ENCODE measurements at regions not wholly inside any gene's neighbourhood (a gene's known extent, or its start where the extent isn't known, plus 50 kb on each side); places are given as distances from the start of the nearest gene placed in this dataset.

DNA sequence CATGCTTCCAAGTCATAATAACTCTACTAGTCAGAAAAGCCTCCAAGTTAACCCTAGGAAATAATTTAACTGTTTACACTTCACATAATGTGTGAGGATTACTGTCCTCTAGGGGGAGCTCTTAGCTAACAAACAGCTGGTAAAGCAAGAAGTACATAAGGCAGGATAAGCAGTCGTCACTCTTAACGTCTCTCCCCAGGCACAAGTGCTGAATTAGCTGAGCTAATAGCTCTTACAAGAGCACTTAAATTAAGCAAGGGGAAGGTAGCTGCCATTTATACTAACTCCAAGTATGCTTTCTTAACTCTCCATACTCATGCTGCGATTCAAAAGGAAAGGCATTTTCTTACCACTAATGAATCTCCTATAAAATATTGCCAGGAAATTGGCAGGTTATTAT lies 79.3 kb upstream of the TSPAN11 start:
- peaks cover 5 to 16% of the 10 kb centered on the region in 2 donors for H3K4me1 ChIP-seq (ENCODE audit: control insufficient read depth in 2 of 2, insufficient read depth in 2 of 2, low read length in 2 of 2)
- intact Hi-C loops (cut with micrococcal nuclease), result loop anchor here (1.0 to 5.0 kb wide), 3 partner anchors 92 to 555 kb away; no protein-coding TSS in a partner anchor
- WGBS (ENCODE audit: insufficient coverage), result 0% methylated on average over 2 of the region's 3 CpGs
- no peak overlapping the region for H3K4me2 ChIP-seq (replicated peaks; ENCODE audit: low read depth, low read length, poor library complexity, severe bottlenecking)
- H3K27ac ChIP-seq (ENCODE audit: low read length in 2 of 2), result no peak overlapping the region
- Mint-ChIP-seq H3K4me1 (peaks cover 10% of the 10 kb centered on the region), H3K27me3 (peaks cover 8% of the 10 kb centered on the region), H3K27ac (no peak overlapping the region), H3K4me3 (no peak overlapping the region), H3K9me3 (ENCODE audit: insufficient read depth) (no peaks in the 10 kb centered on the region)
- no peaks in the 10 kb centered on the region for H4K20me1 ChIP-seq (ENCODE audit: control insufficient read depth, insufficient read depth, low read length, poor library complexity, severe bottlenecking)
- peak; percentile 71 for DNase-seq
- H2AFZ ChIP-seq (ENCODE audit: insufficient read depth, low read depth, low read length, poor library complexity, severe bottlenecking), result no peak overlapping the region
- CTCF ChIA-PET, result interaction anchor here (0.8 to 3.4 kb wide), 11 partner anchors 17 to 1327 kb away, joined by 3 to 50 read pairs (median 4); partner anchors contain the start of gene CAPRIN2
- no peak for TF ChIP-seq EZH2 (IDR thresholded peaks at IDR 0.05; ENCODE audit: borderline replicate concordance, insufficient read depth, low read depth, low read length, poor library complexity, severe bottlenecking)
- TF ChIP-seq, protein P1, sequence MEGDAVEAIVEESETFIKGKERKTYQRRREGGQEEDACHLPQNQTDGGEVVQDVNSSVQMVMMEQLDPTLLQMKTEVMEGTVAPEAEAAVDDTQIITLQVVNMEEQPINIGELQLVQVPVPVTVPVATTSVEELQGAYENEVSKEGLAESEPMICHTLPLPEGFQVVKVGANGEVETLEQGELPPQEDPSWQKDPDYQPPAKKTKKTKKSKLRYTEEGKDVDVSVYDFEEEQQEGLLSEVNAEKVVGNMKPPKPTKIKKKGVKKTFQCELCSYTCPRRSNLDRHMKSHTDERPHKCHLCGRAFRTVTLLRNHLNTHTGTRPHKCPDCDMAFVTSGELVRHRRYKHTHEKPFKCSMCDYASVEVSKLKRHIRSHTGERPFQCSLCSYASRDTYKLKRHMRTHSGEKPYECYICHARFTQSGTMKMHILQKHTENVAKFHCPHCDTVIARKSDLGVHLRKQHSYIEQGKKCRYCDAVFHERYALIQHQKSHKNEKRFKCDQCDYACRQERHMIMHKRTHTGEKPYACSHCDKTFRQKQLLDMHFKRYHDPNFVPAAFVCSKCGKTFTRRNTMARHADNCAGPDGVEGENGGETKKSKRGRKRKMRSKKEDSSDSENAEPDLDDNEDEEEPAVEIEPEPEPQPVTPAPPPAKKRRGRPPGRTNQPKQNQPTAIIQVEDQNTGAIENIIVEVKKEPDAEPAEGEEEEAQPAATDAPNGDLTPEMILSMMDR (IDR thresholded peaks at IDR 0.05), result peak; percentile 81
- POLR2A ChIA-PET, result no interaction called here
- peaks cover 0 to 2% (median 0%) of the 10 kb centered on the region in 3 donors for H3K9me3 ChIP-seq (ENCODE audit: control extremely low read depth in 1 of 3, control insufficient read depth in 2 of 3, insufficient read depth in 1 of 3, low read length in 2 of 3)
- no peak for ATAC-seq (ENCODE audit: low read depth)
- no peaks in the 10 kb centered on the region for H3K36me3 ChIP-seq (replicated peaks in 1 of 2; ENCODE audit: control extremely low read depth in 1 of 2, control insufficient read depth in 1 of 2, extremely low read depth in 1 of 2, insufficient read depth in 2 of 2, low read length in 1 of 2)
- no peaks in the 10 kb centered on the region for H3K27me3 ChIP-seq (replicated peaks in 1 of 4; ENCODE audit: control extremely low read depth in 1 of 4, control insufficient read depth in 3 of 4, insufficient read depth in 4 of 4, low read length in 3 of 4)
- no peak overlapping the region for H3K4me3 ChIP-seq (ENCODE audit: control extremely low read depth in 1 of 5, extremely low read depth in 1 of 5, insufficient read depth in 1 of 5, low read depth in 2 of 5, low read length in 4 of 5)
- H3K9ac ChIP-seq (ENCODE audit: low read length), result no peak overlapping the region
- H3K79me2 ChIP-seq (ENCODE audit: control insufficient read depth, insufficient read depth, low read length), result no peaks in the 10 kb centered on the region

DNA sequence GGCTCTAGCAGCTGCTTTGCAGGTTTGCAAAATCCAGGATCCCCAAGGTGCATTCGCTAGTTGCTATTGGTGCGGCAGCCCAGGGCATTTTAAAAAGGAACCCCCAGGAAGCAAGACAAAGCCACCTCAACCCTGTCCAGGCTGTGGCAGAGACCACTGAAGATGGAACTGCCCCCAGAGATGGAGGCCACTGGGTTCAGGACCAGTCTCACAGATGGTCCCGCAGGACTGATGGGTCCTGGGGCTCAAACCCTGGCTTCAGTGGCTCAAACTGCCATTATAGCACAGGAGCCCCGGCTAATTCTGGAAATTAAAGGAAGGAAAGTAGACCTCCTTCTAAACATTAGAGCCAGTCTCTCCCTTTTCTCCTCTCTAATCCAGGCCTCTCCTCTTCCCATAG lies 79.8 kb upstream of the TSPAN11 start:
- DNase-seq, result no peak
- H2AFZ ChIP-seq (ENCODE audit: insufficient read depth, low read depth, low read length, poor library complexity, severe bottlenecking), result no peak overlapping the region
- peaks cover 0 to 2% (median 0%) of the 10 kb centered on the region in 3 donors for H3K9me3 ChIP-seq (ENCODE audit: control extremely low read depth in 1 of 3, control insufficient read depth in 2 of 3, insufficient read depth in 1 of 3, low read length in 2 of 3)
- no peak overlapping the region for H3K27ac ChIP-seq (ENCODE audit: low read length in 2 of 2)
- TF ChIP-seq, protein P1 (IDR thresholded peaks at IDR 0.05), result no peak
- no peak for TF ChIP-seq EZH2 (IDR thresholded peaks at IDR 0.05; ENCODE audit: borderline replicate concordance, insufficient read depth, low read depth, low read length, poor library complexity, severe bottlenecking)
- WGBS (ENCODE audit: insufficient coverage), result 94% methylated on average over 3 of the region's 4 CpGs
- Mint-ChIP-seq H3K4me3 (no peak overlapping the region), H3K4me1 (peaks cover 8% of the 10 kb centered on the region), H3K27ac (no peak overlapping the region), H3K9me3 (ENCODE audit: insufficient read depth) (no peaks in the 10 kb centered on the region), H3K27me3 (peaks cover 9% of the 10 kb centered on the region)
- peaks cover 2 to 13% of the 10 kb centered on the region in 2 donors for H3K4me1 ChIP-seq (ENCODE audit: control insufficient read depth in 2 of 2, insufficient read depth in 2 of 2, low read length in 2 of 2)
- intact Hi-C loops (cut with micrococcal nuclease), result loop anchor here (1.0 to 5.0 kb wide), 3 partner anchors 91 to 556 kb away; no protein-coding TSS in a partner anchor
- no peaks in the 10 kb centered on the region for H3K36me3 ChIP-seq (replicated peaks in 1 of 2; ENCODE audit: control extremely low read depth in 1 of 2, control insufficient read depth in 1 of 2, extremely low read depth in 1 of 2, insufficient read depth in 2 of 2, low read length in 1 of 2)
- no peak overlapping the region for H3K9ac ChIP-seq (ENCODE audit: low read length)
- no peak overlapping the region for H3K4me3 ChIP-seq (ENCODE audit: control extremely low read depth in 1 of 5, extremely low read depth in 1 of 5, insufficient read depth in 1 of 5, low read depth in 2 of 5, low read length in 4 of 5)
- no peak overlapping the region for H3K4me2 ChIP-seq (replicated peaks; ENCODE audit: low read depth, low read length, poor library complexity, severe bottlenecking)
- no peak for ATAC-seq (ENCODE audit: low read depth)
- H4K20me1 ChIP-seq (ENCODE audit: control insufficient read depth, insufficient read depth, low read length, poor library complexity, severe bottlenecking), result no peaks in the 10 kb centered on the region
- CTCF ChIA-PET, result interaction anchor here (1.1 to 3.4 kb wide), 10 partner anchors 17 to 1335 kb away, joined by 3 to 50 read pairs (median 8); partner anchors contain the start of gene CAPRIN2
- no peaks in the 10 kb centered on the region for H3K79me2 ChIP-seq (ENCODE audit: control insufficient read depth, insufficient read depth, low read length)
- POLR2A ChIA-PET, result no interaction called here
- H3K27me3 ChIP-seq (replicated peaks in 1 of 4; ENCODE audit: control extremely low read depth in 1 of 4, control insufficient read depth in 3 of 4, insufficient read depth in 4 of 4, low read length in 3 of 4), result no peaks in the 10 kb centered on the region

All from B cell (primary cell).